MM.1S (cell line): ENCODE measurements at regions not wholly inside any gene's neighbourhood (a gene's known extent, or its start where the extent isn't known, plus 50 kb on each side); places are given as distances from the start of the nearest gene placed in this dataset.

Source experiments
- CTCF ChIP-seq: fragments of 300-600 bp; sonication (generic); IDR thresholded peaks from 2 replicates; pipeline ENCODE4 v1.5.1; 2016; ENCODE audit warnings: antibody characterized with exemption, low read length, mixed read lengths
- EZH2 ChIP-seq: fragments of 300-600 bp; sonication (generic); optimal IDR thresholded peaks from 2 replicates; pipeline ENCODE3; 2017; ENCODE audit warnings: low read depth, mild to moderate bottlenecking, antibody characterized with exemption, low read length, mixed read lengths
- EZH2phosphoT487 ChIP-seq: fragments of 300-600 bp; sonication (generic); IDR thresholded peaks from 2 replicates; pipeline ENCODE4 v1.6.1; 2018; ENCODE audit warnings: antibody characterized with exemption, low read length

GRCh38 chr21:16248705-16249104 lies 518.9 kb downstream of the USP25 start:
- TF ChIP-seq CTCF, result no peak
- no peak for TF ChIP-seq EZH2
- TF ChIP-seq EZH2phosphoT487, result no peak
